ENCODE measurements at regions not wholly inside any gene's neighbourhood (a gene's known extent, or its start where the extent isn't known, plus 50 kb on each side); places are given as distances from the start of the nearest gene placed in this dataset.

GRCh38 chr11:32244453-32244852 lies 153.6 kb downstream of the RCN1 start:
- TF ChIP-seq CTCF (IDR thresholded peaks at IDR 0.05; ENCODE audit: low read depth, low read length, missing input control), result no peak
- no peak for TF ChIP-seq ATF3 (IDR thresholded peaks at IDR 0.05)
- no peak for TF ChIP-seq ZBTB33 (IDR thresholded peaks at IDR 0.05)

Data from liver (tissue), 3 donors.